GM18517 (cell line): ENCODE measurements at regions not wholly inside any gene's neighbourhood (a gene's known extent, or its start where the extent isn't known, plus 50 kb on each side); places are given as distances from the start of the nearest gene placed in this dataset.
"Not testable (repeated sequence)": the region's sequence is repeated elsewhere in the genome, so short reads cannot be mapped to it uniquely, and the experiment has no call there.

Experiments
- ATAC-seq: cut with Tn5 transposase; IDR thresholded peaks from one replicate; pipeline ENCODE4 v1.9.1; 2021; ENCODE audit warnings: mild to moderate bottlenecking, moderate library complexity; ENCODE audit not compliant: unreplicated experiment

- no peak for ATAC-seq
Observed at GRCh38 chr1:233435622-233436021, 108.1 kb downstream of the MAP3K21 start.

GRCh38 chr1:233439721-233440120 lies 112.2 kb downstream of the MAP3K21 start:
- ATAC-seq: no peak

GRCh38 chr1:233440951-233441401 lies 113.5 kb downstream of the MAP3K21 start:
- peak; percentile 63 for ATAC-seq

GRCh38 chr1:233442026-233442780 lies 114.7 kb downstream of the MAP3K21 start:
- ATAC-seq: no peak

- ATAC-seq: no peak
Observed at GRCh38 chr1:233443040-233443760, 115.7 kb downstream of the MAP3K21 start.

GRCh38 chr1:233444484-233444883 lies 117.0 kb downstream of the MAP3K21 start:
- no peak for ATAC-seq

- no peak for ATAC-seq
Observed at GRCh38 chr1:233445737-233446136, 118.2 kb downstream of the MAP3K21 start.

- ATAC-seq: no peak
Observed at GRCh38 chr1:233446935-233447334, 119.4 kb downstream of the MAP3K21 start.

GRCh38 chr1:233448109-233448689 lies 120.7 kb downstream of the MAP3K21 start:
- ATAC-seq: no peak

GRCh38 chr1:233452724-233453123 lies 125.2 kb downstream of the MAP3K21 start:
- no peak for ATAC-seq

- no peak for ATAC-seq
Observed at GRCh38 chr1:233453433-233454200, 126.1 kb downstream of the MAP3K21 start.

GRCh38 chr1:233459470-233459945 lies 132.0 kb downstream of the MAP3K21 start:
- no peak for ATAC-seq

- no peak for ATAC-seq
Observed at GRCh38 chr1:233459968-233460367, 132.4 kb downstream of the MAP3K21 start.

GRCh38 chr1:233460692-233461091 lies 133.2 kb downstream of the MAP3K21 start:
- ATAC-seq: no peak

GRCh38 chr1:233461847-233462246 lies 134.3 kb downstream of the MAP3K21 start:
- ATAC-seq: no peak

- ATAC-seq: no peak
Observed at GRCh38 chr1:233463333-233463732, 135.8 kb downstream of the MAP3K21 start.

- ATAC-seq: no peak
Observed at GRCh38 chr1:233465745-233466343, 138.3 kb downstream of the MAP3K21 start.

- no peak for ATAC-seq
Observed at GRCh38 chr1:233470741-233471499, 143.0 kb upstream of the KCNK1 start.

GRCh38 chr1:233471851-233472250 lies 142.1 kb upstream of the KCNK1 start:
- ATAC-seq: not testable (repeated sequence)

- ATAC-seq: not testable (repeated sequence)
Observed at GRCh38 chr1:233472796-233473195, 141.1 kb upstream of the KCNK1 start.
